GM06990 (cell line): ENCODE measurements at regions not wholly inside any gene's neighbourhood (a gene's known extent, or its start where the extent isn't known, plus 50 kb on each side); places are given as distances from the start of the nearest gene placed in this dataset.

Experiments used
- DNase-seq: peaks from one replicate; pipeline ENCODE4 v3.0.0-alpha.2; 2011; ENCODE audit not compliant: insufficient read length; ENCODE audit errors: extremely low read depth
- H3K27me3 ChIP-seq: replicated peaks from 2 replicates; pipeline ENCODE4 v1.6.0; 2011; ENCODE audit warnings: low read length; ENCODE audit not compliant: control insufficient read depth, insufficient read depth
- H3K36me3 ChIP-seq: 2 replicates; pipeline ENCODE4 v1.5.1; 2011; ENCODE audit warnings: low read length; ENCODE audit not compliant: control insufficient read depth, insufficient read depth
- H3K4me3 ChIP-seq: replicated peaks from 2 replicates; pipeline ENCODE4 v1.5.1; 2011; ENCODE audit warnings: low read depth, mild to moderate bottlenecking, control low read depth, low read length
- TF ChIP-seq, protein P1 (sequence below): IDR thresholded peaks from 2 replicates; pipeline ENCODE4 v1.5.1; 2011; ENCODE audit warnings: low read length, control low read depth, mild to moderate bottlenecking, inconsistent platforms; ENCODE audit not compliant: insufficient read depth, poor library complexity, severe bottlenecking

DNA sequence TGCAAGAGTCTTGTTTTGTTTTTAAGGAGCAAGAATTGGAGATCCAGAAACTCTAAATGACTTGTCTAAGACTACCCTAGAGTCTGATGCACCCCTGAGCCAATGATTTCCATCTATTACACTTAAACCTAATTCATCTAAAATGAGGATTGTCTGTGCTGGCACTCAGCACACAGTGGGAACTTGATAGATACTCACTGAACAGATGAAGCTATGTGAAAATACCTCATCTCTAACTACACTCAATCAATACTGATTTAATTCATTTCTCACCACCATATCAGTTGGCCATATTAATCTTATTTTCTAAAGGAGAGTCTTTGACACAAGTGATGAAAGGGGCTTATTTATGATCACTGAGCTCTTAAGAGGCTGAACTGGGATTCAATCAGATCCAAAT lies 262.1 kb downstream of the HS3ST1 start:
- Histone ChIP-seq H3K4me3 (no peak overlapping the region), H3K27me3 (no peaks in the 10 kb centered on the region), H3K36me3 (no peaks in the 10 kb centered on the region)
- DNase-seq, result no peak
- TF ChIP-seq, protein P1, sequence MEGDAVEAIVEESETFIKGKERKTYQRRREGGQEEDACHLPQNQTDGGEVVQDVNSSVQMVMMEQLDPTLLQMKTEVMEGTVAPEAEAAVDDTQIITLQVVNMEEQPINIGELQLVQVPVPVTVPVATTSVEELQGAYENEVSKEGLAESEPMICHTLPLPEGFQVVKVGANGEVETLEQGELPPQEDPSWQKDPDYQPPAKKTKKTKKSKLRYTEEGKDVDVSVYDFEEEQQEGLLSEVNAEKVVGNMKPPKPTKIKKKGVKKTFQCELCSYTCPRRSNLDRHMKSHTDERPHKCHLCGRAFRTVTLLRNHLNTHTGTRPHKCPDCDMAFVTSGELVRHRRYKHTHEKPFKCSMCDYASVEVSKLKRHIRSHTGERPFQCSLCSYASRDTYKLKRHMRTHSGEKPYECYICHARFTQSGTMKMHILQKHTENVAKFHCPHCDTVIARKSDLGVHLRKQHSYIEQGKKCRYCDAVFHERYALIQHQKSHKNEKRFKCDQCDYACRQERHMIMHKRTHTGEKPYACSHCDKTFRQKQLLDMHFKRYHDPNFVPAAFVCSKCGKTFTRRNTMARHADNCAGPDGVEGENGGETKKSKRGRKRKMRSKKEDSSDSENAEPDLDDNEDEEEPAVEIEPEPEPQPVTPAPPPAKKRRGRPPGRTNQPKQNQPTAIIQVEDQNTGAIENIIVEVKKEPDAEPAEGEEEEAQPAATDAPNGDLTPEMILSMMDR, result no peak

DNA sequence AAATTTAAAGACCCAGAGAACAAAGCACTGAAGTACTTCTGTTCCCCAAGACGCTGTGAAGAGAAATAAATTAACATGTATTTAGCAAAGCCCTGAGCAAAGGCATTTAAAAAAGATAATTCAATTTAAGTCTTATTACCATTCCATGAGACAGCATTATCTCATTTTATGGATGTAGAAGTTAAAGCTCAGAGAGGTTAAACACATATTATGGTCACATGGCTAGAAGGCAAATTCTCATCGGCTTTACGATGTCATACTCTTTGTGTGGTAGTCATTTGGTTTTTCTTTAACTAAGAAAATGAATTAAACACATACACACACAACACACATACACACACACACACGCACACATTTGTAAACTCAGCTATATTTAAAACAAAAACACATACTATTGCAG lies 262.7 kb downstream of the HS3ST1 start:
- H3K36me3 ChIP-seq, result no peaks in the 10 kb centered on the region
- H3K4me3 ChIP-seq, result no peak overlapping the region
- no peak for DNase-seq
- H3K27me3 ChIP-seq, result no peaks in the 10 kb centered on the region
- TF ChIP-seq, protein P1, result no peak

DNA sequence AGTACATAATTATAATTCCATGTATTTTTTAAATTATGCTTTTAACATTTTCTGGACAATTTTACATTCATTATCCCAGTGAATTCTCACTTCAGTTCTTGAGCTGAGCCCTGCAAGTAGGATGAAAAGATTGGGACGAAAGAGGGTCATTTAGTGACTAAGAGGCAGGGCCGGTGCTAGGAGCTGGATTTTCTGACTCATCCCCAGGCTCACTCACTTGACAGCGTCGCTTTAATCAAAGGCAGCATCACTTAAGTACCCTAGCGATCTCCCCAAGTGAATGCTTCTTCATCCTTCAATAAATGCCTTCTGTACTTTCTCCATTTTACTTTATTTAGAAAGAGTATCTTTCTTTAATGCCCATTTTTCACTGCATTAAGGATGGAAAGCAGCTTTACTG lies 263.6 kb downstream of the HS3ST1 start:
- no peak overlapping the region for H3K4me3 ChIP-seq
- no peaks in the 10 kb centered on the region for H3K27me3 ChIP-seq
- TF ChIP-seq, protein P1, result no peak
- no peaks in the 10 kb centered on the region for H3K36me3 ChIP-seq
- DNase-seq, result no peak

DNA sequence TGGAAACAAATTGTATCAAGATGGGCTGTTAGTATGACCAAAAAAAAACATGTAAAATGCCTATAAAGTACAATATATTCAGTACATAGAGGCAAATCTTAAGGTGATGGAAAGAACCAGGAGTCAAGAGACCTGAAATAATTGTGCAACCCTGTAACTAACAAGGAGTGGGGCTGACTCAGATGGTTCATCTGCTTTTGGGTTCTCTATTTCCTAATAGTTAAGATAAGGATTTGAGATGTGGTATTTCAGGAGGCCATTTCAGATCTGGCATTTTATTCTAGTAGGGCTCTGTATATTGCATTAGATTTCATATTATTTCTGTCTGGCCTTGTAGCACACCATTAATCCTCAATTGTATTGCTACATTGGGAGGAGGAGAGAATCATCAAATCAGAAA lies 268.4 kb downstream of the HS3ST1 start:
- DNase-seq, result no peak

DNA sequence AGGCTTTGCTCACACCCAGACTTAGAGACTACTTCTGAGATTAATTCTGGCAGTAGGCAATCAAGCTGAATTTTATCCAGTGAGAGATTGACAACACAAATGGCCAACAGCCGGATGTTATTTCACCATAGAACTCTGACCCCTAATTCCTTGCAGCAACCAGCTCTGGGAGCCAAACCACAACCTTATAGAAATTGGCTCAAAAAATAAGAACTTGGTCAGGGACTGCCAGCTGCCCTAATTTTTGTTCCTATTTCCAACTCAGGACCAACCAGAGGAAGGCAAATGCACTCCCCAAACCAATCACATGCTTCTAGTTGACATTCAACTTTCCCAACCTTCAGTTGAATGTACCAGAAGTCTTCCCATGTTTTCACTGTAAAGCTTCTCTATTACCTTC lies 269.7 kb downstream of the HS3ST1 start:
- no peaks in the 10 kb centered on the region for H3K27me3 ChIP-seq
- no peaks in the 10 kb centered on the region for H3K36me3 ChIP-seq
- no peak overlapping the region for H3K4me3 ChIP-seq
- TF ChIP-seq, protein P1, result no peak
- no peak for DNase-seq

More for the DNA sequence above, 268.4 kb downstream of the HS3ST1 start:
- Histone ChIP-seq H3K27me3 (no peaks in the 10 kb centered on the region), H3K4me3 (no peak overlapping the region), H3K36me3 (no peaks in the 10 kb centered on the region)
- TF ChIP-seq, protein P1, result no peak

DNA sequence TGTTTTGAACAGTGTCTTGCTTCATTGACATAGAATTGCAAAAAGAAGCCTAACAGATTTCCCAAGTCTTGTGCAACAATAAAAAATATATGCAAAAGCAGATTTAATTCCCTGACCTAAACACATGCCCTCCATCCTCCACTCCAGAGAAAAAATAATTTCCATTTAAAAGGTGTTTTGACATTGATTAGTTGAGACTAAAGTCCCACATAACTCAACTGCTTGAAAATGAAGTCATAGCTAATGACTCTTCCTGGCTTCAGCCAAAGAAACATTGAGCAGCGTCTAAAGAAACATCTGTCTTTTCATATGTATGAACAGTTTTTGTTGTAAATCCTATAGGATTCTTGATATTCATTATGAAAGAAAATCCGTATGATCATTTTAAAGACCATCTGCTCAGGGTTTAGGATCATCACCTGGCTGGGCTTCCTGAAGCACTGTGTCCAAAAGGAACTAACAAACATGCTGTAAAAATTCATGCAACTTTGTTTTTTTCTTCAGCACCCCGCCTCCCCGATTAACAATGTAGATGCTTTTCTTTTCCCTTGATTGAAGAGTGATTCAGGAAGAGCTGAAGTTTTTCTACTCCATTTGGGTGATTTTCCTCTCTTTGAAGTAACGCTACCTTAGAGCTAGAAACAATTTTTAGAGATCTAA lies 273.4 kb downstream of the HS3ST1 start:
- Histone ChIP-seq H3K4me3 (no peak overlapping the region), H3K36me3 (no peaks in the 10 kb centered on the region), H3K27me3 (no peaks in the 10 kb centered on the region)
- TF ChIP-seq, protein P1, result no peak
- no peak for DNase-seq
